GM12874 (cell line): ENCODE measurements at regions not wholly inside any gene's neighbourhood (a gene's known extent, or its start where the extent isn't known, plus 50 kb on each side); places are given as distances from the start of the nearest gene placed in this dataset.

Experiments used
- CTCF ChIP-seq: IDR thresholded peaks from 2 replicates; pipeline ENCODE4 v1.5.1; 2011; ENCODE audit warnings: low read depth, mild to moderate bottlenecking, control low read depth, low read length, moderate library complexity; ENCODE audit not compliant: insufficient read depth

GRCh38 chr4:23728393-23728792, 161.5 kb downstream of the PPARGC1A start:
- TF ChIP-seq CTCF = no peak

- no peak for TF ChIP-seq CTCF
Observed at GRCh38 chr4:23720556-23720955, 169.3 kb downstream of the PPARGC1A start.

- TF ChIP-seq CTCF = no peak
Observed at GRCh38 chr4:23718435-23718834, 171.4 kb downstream of the PPARGC1A start.

- peak; percentile 24; the same call in 1 of the 2 replicates for TF ChIP-seq CTCF
Observed at GRCh38 chr4:23717528-23718248, 172.2 kb downstream of the PPARGC1A start.

GRCh38 chr4:23710298-23710697, 179.5 kb downstream of the PPARGC1A start:
- no peak for TF ChIP-seq CTCF

- TF ChIP-seq CTCF = no peak
Observed at GRCh38 chr4:23707652-23708026, 182.2 kb downstream of the PPARGC1A start.

- no peak for TF ChIP-seq CTCF
Observed at GRCh38 chr4:23706972-23707651, 182.7 kb downstream of the PPARGC1A start.
